HG03565 (cell line): ENCODE measurements at regions not wholly inside any gene's neighbourhood (a gene's known extent, or its start where the extent isn't known, plus 50 kb on each side); places are given as distances from the start of the nearest gene placed in this dataset.
"Not testable (repeated sequence)": the region's sequence is repeated elsewhere in the genome, so short reads cannot be mapped to it uniquely, and the experiment has no call there.

ENCODE experiments used
- ATAC-seq: cut with Tn5 transposase; IDR thresholded peaks from one replicate; pipeline ENCODE4 v1.9.1; 2021; ENCODE audit warnings: mild to moderate bottlenecking, moderate library complexity; ENCODE audit not compliant: unreplicated experiment

- no peak for ATAC-seq
Measured at GRCh38 chr5:71817891-71818290, 98.8 kb downstream of the CARTPT start.

GRCh38 chr5:71821029-71821428, 102.0 kb downstream of the CARTPT start:
- ATAC-seq, result no peak

- not testable (repeated sequence) for ATAC-seq
Measured at GRCh38 chr5:71822065-71822464, 103.0 kb downstream of the CARTPT start.

- no peak for ATAC-seq
Measured at GRCh38 chr5:71825992-71826391, 106.9 kb downstream of the CARTPT start.

- no peak for ATAC-seq
Measured at GRCh38 chr5:71828291-71829040, 109.4 kb downstream of the CARTPT start.

GRCh38 chr5:71829206-71829605, 110.1 kb downstream of the CARTPT start:
- no peak for ATAC-seq

- ATAC-seq, result no peak
Measured at GRCh38 chr5:71830681-71831539, 111.8 kb downstream of the CARTPT start.

GRCh38 chr5:71832812-71833715, 114.0 kb downstream of the CARTPT start:
- ATAC-seq, result no peak

- ATAC-seq, result no peak
Measured at GRCh38 chr5:71834601-71835000, 115.5 kb downstream of the CARTPT start.

- no peak for ATAC-seq
Measured at GRCh38 chr5:71836084-71836483, 117.0 kb downstream of the CARTPT start.

- no peak for ATAC-seq
Measured at GRCh38 chr5:71836559-71837112, 117.6 kb downstream of the CARTPT start.

GRCh38 chr5:71838286-71838685, 119.2 kb downstream of the CARTPT start:
- no peak for ATAC-seq

GRCh38 chr5:71839096-71839884, 120.2 kb downstream of the CARTPT start:
- ATAC-seq, result no peak

GRCh38 chr5:71841107-71841506, 122.0 kb downstream of the CARTPT start:
- ATAC-seq, result no peak

- ATAC-seq, result no peak
Measured at GRCh38 chr5:71843111-71843510, 124.0 kb downstream of the CARTPT start.

GRCh38 chr5:71844862-71845261, 125.8 kb downstream of the CARTPT start:
- no peak for ATAC-seq

- ATAC-seq, result no peak
Measured at GRCh38 chr5:71859515-71859914, 140.4 kb downstream of the CARTPT start.

- no peak for ATAC-seq
Measured at GRCh38 chr5:71860048-71860447, 141.0 kb downstream of the CARTPT start.

GRCh38 chr5:71861682-71862081, 142.6 kb downstream of the CARTPT start:
- no peak for ATAC-seq

GRCh38 chr5:71862087-71862486, 143.0 kb downstream of the CARTPT start:
- no peak for ATAC-seq
